C4-2B (cell line): ENCODE measurements at regions not wholly inside any gene's neighbourhood (a gene's known extent, or its start where the extent isn't known, plus 50 kb on each side); places are given as distances from the start of the nearest gene placed in this dataset.

ENCODE experiments used
- CTCF ChIP-seq: fragments of 450-650 bp; conservative IDR thresholded peaks from 2 replicates; pipeline ENCODE4 v1.5.1; 2017; ENCODE audit warnings: mild to moderate bottlenecking
- ZFX ChIP-seq: fragments of 450-650 bp; IDR thresholded peaks from 2 replicates; pipeline ENCODE4 v1.6.1; 2017

GRCh38 chr12:9383585-9383984, 175.4 kb upstream of the PZP start:
- TF ChIP-seq CTCF (no peak), ZFX (no peak)
